ENCODE measurements at regions not wholly inside any gene's neighbourhood (a gene's known extent, or its start where the extent isn't known, plus 50 kb on each side); places are given as distances from the start of the nearest gene placed in this dataset.

DNA sequence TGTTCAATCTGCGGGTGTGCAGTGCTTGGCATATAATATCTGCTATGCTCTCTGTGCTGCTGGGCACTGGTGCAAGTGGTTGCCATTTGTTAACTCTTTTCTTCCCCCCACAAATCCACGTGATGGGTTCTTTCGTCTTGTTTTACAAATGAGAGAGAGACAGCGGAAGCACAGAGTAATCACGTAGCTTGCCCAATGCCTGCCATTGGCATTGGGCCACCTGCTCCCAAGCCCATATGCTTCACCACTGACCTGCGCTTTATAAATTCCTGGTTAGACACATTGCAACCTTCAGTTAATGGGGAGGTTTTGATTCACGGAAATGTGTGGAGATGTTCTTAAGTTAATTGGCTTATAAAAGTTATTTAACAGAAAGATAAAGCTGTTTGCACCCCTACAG, 194.8 kb upstream of the ADAMTS16 start:
- H3K36me3 Mint-ChIP-seq = no peaks in the 10 kb centered on the region
- ATAC-seq = no peak

DNA sequence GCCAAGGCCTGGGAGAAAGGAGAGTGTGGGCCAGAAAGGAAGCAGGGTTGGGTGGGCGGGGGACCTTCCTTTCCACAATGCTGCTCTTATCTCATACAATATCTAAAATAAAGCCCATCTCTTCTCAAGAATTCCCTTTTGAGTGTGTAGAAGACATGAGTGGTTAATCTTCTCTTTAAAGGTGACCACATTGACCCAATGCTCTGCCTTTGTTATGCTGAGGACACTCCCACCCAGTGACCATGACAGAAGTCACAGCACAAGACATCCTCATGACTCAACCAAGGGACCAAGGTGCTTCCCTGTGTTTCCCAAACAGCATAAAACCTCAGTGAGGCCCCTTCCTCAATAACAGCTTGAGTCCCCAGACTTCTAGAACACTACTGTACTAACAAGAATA, 193.0 kb upstream of the ADAMTS16 start:
- ATAC-seq = no peak
- H3K36me3 Mint-ChIP-seq = no peaks in the 10 kb centered on the region
- H3K27ac Mint-ChIP-seq = no peak overlapping the region
- peaks cover 0 to 6% of the 10 kb centered on the region in 2 donors for H3K9me3 Mint-ChIP-seq
- no peak for DNase-seq (ENCODE audit: low spot score in 2 of 2)

More for the DNA sequence above, 194.8 kb upstream of the ADAMTS16 start:
- Mint-ChIP-seq H3K9me3 (peaks cover 0 to 6% of the 10 kb centered on the region in 2 donors), H3K27ac (no peak overlapping the region)
- DNase-seq (ENCODE audit: low spot score in 2 of 2) = no peak

DNA sequence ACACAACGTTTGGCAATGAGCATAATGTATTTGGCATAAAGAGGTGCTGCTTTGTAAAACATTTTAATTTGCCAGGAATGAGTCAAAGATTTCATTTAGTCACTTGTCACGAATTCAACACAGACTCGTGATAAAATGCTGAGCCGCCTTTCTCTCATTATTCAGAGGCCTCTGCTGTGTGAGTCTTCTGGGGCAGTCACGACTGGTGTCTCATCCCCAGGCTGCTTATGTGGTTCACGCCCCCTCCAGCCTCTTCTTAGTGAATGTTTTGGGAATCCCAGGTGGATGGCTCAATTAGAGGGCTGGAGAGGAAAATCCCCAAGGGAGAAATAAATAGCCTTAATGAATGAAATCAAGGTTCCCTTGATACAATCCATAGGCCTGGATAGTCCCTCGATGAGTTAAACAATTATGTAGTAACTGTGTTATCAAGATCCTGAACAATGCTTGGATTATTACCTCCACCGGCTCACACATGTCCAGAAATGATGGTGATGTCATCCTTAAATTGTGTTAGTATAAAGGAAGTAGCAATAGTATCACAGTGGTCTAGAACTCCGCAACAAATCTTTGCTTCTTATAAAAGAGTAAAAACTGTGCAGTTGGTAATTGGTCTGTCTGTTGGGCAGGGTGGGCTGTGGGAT, 192.1 kb upstream of the ADAMTS16 start:
- Mint-ChIP-seq H3K36me3 (no peaks in the 10 kb centered on the region), H3K27ac (no peak overlapping the region), H3K9me3 (peaks cover 0 to 6% of the 10 kb centered on the region in 2 donors)
- DNase-seq (ENCODE audit: low spot score in 2 of 2) (no peak), ATAC-seq (no peak)

DNA sequence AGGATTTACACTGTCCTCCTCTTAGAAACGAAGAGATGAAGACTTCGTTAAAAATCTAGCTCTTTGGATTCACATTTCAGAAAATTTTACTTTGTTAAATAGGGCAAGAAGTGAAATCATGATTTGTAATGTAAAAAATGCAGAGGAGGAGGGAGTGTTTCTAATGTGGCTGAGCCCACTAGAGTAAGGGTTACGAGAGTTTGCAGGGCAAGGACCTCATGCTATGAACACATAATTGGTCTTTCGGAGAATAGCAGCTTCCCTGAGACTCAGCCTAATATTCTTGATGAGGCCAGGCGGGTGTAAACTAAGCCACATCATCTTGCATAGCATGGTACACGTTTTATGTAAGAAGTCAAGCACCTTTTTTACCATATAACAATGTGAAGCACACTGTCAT, 191.0 kb upstream of the ADAMTS16 start:
- Mint-ChIP-seq H3K36me3 (no peaks in the 10 kb centered on the region), H3K27ac (no peak overlapping the region), H3K9me3 (peaks cover 0 to 6% of the 10 kb centered on the region in 2 donors)
- no peak for DNase-seq (ENCODE audit: low spot score in 2 of 2)
- no peak for ATAC-seq

DNA sequence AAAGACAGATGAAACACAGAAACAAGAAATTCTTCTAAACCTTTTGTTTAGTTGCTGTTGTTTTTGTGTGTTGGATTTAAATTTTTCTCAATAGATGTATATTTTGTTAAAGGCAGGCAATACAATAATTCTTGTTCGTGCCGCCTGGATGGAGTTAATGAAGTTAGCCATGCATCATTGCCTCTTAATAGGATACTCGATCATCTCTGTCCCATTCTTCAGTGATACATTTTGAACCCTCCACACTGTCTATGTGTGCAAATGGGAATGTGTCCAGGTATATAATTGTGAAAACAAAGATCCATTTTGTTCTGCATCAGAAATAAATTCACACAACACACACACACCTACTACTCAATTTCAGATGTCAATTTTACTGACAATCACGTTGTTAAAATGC, 186.6 kb upstream of the ADAMTS16 start:
- H3K36me3 Mint-ChIP-seq = no peaks in the 10 kb centered on the region
- DNase-seq (ENCODE audit: low spot score in 2 of 2) = no peak
- ATAC-seq = no peak
- no peak overlapping the region for H3K27ac Mint-ChIP-seq
- peaks cover 5% of the 10 kb centered on the region in 2 donors for H3K9me3 Mint-ChIP-seq

DNA sequence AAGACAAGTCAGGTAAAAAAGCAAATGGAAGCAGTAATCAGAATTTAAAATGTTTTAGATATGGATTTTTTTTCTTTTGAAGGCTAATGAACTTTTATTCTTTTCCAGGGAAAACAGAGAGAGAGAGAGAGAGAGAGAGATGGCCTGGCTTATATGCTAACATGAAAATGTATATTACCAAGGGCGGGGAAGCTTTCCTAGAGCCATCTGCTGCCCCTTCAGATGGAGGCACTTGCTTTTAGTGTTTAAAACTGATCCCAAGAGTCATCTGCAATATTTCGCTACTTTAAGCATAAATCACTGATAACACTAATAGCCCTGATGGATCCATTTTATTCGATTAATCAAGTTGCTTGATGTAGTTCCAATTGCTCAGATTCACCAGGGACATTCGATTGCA, 186.1 kb upstream of the ADAMTS16 start:
- ATAC-seq = no peak
- Mint-ChIP-seq H3K36me3 (no peaks in the 10 kb centered on the region), H3K27ac (no peak overlapping the region), H3K9me3 (peaks cover 5% of the 10 kb centered on the region in 2 donors)
- DNase-seq (ENCODE audit: low spot score in 2 of 2) = no peak

DNA sequence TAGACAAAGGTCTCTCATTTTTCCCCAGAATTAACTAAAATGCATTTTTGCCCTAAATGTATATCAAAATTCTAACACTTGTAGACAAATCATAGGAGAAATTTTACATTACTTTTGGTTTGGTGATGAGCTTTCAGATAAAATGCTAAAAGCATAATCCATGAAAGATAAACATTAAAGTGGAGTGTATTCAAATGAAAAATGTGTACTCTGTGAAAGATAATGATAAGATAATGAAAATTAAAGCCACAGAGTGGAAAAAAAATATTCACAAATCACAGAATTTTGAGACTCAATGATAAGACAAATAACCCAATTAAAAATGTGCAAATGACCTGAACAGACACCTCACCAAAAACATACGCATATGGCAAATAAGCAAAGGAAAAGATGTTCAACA, 176.9 kb upstream of the ADAMTS16 start:
- Mint-ChIP-seq H3K27ac (no peak overlapping the region), H3K9me3 (peaks cover 0 to 13% of the 10 kb centered on the region in 2 donors), H3K36me3 (no peaks in the 10 kb centered on the region)
- DNase-seq (ENCODE audit: low spot score in 2 of 2) (no peak), ATAC-seq (no peak)

DNA sequence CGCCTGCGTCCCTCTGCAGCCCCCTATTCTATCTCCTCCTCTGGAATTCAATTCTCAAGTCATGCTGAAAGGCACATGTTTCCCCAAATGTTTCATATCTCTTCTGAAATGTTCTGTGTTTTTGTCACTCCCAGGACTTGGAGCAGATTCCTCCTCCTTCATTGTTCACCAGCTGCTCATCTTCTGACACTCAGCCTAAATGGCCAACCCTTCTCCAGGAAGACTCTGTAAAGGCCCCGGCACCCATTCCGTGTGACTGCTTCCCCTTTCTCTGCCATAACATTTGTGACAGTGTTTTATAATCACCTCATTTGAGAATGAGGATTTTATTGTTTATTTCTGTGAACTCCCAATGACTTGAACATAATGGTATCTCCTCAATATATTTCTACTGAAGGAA, 170.8 kb upstream of the ADAMTS16 start:
- H3K27ac Mint-ChIP-seq = no peak overlapping the region
- H3K36me3 Mint-ChIP-seq = no peaks in the 10 kb centered on the region
- peaks cover 7 to 16% of the 10 kb centered on the region in 2 donors for H3K9me3 Mint-ChIP-seq
- ATAC-seq = no peak
- no peak for DNase-seq (ENCODE audit: low spot score in 2 of 2)

DNA sequence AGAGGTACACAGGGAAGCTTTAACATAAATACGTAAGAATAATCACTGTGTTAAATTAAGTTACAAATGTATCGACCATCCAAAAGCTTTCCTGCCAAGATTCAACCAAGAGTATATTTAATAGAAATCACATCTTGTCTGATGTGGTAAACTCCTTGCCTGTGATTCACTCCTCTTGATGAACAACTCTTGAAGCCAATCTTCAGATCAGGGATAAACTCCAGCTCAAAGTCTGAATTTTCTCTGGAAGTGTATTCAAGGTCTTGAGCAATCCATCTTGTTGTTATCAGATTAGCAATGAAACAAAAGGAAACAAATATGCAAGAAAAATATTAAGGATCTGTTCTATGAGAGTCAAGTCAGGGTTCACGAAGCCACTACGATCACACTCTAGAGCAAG, 170.0 kb upstream of the ADAMTS16 start:
- no peak for ATAC-seq
- H3K27ac Mint-ChIP-seq = no peak overlapping the region
- no peaks in the 10 kb centered on the region for H3K36me3 Mint-ChIP-seq
- DNase-seq (ENCODE audit: low spot score in 2 of 2) = no peak
- peaks cover 7 to 16% of the 10 kb centered on the region in 2 donors for H3K9me3 Mint-ChIP-seq

DNA sequence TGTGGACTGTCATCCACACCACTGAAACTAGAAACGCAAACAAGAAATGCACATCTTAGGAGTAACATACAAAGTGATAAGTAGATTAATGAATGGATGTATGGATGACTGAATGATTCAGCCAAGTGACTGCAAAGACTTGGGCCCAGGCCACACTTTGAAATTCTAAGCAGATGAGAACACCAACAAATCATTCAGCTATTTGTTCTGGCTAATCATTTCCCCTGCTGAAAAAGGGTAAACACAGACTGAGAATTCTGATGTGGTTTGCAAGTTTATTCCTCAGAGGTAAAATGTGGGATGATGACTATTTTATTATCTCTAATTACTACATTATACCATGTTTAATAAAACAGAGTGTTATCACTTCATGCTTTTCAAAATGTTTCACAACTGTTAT, 163.2 kb upstream of the ADAMTS16 start:
- DNase-seq (ENCODE audit: low spot score in 2 of 2) = no peak
- no peaks in the 10 kb centered on the region for H3K36me3 Mint-ChIP-seq
- H3K27ac Mint-ChIP-seq = no peak overlapping the region
- no peak for ATAC-seq
- H3K9me3 Mint-ChIP-seq = peaks cover 0 to 9% of the 10 kb centered on the region in 2 donors

DNA sequence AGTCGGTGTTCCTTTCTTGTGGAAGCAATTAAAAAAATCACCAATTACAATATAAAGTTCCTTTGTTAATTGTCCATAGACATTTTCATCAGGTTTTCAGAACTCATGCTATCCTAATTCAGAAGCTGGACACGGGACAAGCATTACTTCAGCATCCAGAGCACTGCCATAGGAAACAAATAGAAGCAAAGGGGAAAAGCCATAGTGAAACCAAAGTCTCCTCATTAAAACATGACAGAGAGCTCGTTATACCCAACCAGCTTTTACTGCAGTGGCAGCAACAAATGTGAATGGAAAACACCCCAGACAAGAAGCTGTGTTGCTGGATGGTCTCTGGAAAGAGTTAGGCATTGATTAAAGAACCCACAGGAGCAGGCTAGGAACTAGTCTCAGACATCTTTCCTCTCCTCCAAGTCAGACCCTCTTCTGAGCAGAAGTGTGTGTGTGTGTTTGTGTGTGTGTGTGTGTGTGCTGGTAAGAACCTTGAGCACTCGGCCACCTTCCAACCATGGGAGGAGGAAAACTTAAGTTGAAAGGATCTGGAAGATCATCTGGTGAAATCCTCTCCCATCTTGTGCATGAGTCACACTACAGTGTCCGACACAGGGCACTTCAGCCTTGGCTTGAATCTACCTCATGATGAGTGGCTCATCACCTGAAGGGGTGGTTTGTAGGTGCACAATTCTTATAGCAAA, 162.6 kb upstream of the ADAMTS16 start:
- Mint-ChIP-seq H3K9me3 (peaks cover 0 to 9% of the 10 kb centered on the region in 2 donors), H3K36me3 (no peaks in the 10 kb centered on the region), H3K27ac (no peak overlapping the region)
- ATAC-seq = no peak
- no peak for DNase-seq (ENCODE audit: low spot score in 2 of 2)

DNA sequence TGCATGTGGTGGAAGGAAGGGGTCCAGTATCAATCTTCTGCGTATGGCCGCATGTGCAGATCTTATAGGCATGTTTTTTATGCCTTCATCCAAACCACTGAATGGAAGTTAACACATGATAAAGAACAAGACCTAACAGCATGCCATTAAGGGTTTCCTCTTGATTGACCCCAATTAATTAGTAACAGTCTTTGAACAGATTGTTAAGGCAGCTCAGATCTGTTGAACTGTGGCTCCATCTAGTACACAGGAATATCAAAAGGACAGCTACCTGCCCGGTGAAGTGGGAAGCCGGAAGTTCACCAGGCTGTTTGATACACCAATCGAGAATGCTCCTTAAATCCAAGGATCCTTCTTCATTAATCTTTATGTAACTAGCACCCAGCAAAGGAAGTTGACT, 159.9 kb upstream of the ADAMTS16 start:
- Mint-ChIP-seq H3K9me3 (no peaks in the 10 kb centered on the region), H3K27ac (no peak overlapping the region), H3K36me3 (no peaks in the 10 kb centered on the region)
- ATAC-seq (no peak), DNase-seq (ENCODE audit: low spot score in 2 of 2) (no peak)

DNA sequence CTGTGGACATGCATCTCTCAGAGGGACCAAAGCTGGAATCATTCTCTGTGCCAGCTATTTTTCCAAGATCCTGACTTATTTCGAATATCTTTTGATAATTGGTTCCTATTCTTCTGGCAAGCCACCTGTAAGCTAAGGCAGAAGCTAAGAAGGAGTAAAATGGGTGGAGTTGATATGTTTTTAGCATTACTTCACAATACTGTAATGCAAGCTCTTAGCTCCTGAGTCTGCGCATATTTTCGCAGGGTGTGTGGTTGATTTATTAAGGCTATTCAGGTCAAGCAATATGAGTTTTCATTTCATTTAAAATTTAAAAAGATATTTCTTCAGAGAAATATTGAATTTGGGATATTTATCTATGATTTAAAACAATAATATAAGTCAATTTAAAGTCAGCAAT, 158.5 kb upstream of the ADAMTS16 start:
- DNase-seq (ENCODE audit: low spot score in 2 of 2) (no peak), ATAC-seq (no peak)
- Mint-ChIP-seq H3K27ac (no peak overlapping the region), H3K9me3 (no peaks in the 10 kb centered on the region), H3K36me3 (no peaks in the 10 kb centered on the region)

DNA sequence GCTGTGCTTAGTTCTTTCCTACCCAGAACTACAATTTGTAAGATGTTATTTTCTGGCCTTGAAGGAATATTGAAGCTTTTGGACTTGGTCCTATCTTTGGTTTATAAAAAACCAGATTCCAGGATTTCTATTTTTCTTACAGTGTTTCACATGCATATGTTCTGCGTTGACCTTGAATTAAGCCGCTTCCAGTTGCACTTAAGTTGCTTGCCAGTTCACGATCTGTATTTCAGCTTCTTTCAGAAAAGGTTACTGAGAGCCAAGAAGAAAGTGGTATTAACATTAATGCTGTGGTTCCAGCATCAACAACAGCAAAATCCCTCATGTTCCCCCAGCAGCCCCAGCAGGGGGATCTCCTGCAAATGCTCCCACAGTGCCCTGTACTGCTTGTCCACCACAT, 156.4 kb upstream of the ADAMTS16 start:
- no peak for DNase-seq (ENCODE audit: low spot score in 2 of 2)
- H3K36me3 Mint-ChIP-seq = no peaks in the 10 kb centered on the region

DNA sequence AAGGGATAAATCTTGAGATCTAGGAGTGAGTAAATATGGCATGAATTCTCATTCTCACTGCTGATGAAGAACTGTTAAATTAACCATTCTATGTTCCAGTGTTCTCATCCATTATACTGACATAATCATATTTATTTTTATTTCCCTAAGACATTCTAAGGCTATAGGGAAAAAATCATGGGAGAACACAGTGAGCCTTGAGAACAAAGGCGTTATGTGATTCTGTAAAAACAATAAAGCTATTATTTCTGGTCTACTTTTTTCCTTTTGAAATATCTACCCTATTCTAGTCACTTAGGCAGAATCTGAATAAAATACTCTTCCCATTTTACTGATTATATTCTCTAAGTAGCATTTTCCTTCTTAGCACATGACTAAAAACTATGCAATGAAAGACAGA, 155.7 kb upstream of the ADAMTS16 start:
- ATAC-seq = no peak
- peaks cover 5 to 7% of the 10 kb centered on the region in 2 donors for H3K9me3 Mint-ChIP-seq
- DNase-seq (ENCODE audit: low spot score in 2 of 2) = no peak
- no peak overlapping the region for H3K27ac Mint-ChIP-seq
- no peaks in the 10 kb centered on the region for H3K36me3 Mint-ChIP-seq

More for the DNA sequence above, 156.4 kb upstream of the ADAMTS16 start:
- no peak for ATAC-seq
- Mint-ChIP-seq H3K9me3 (peaks cover 5 to 7% of the 10 kb centered on the region in 2 donors), H3K27ac (no peak overlapping the region)

DNA sequence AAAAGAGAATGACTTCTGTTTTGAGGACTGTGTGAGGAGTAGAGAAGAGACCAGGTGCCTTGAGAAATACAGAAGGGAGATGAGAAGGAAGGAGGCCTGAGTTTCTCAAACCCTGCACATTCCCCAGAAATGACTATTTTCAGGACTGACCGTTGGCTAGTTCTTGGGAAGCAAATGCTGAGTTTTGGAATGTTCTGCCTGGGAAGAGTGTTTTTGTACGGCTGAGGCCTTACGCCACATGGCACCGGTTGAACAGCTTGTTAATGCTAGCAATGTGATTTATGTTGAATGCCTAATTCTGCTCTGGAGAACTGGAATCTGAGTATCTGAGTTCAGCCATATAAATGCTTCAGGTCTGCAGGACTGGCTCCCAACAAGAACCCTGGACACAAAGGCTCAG, 152.7 kb upstream of the ADAMTS16 start:
- no peak for ATAC-seq
- H3K27ac Mint-ChIP-seq = no peak overlapping the region

DNA sequence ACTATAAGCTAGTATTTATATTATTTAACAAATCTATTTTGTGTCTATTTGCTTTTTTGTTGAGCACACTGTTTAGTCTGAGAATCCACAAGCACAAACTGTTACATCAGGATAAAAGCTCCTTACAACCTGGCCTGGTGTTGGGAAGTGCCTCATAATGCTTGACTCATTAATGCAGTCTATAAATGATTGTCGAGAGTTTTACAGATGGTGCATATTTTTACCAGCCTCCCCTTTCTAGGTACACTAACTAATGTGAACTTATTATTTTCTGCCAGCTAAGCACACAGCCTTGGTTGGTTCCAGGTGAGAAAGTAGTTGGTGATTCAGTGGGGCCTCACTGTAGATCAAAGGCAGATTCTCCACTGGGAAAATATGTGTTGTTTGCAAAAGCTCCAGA, 151.0 kb upstream of the ADAMTS16 start:
- ATAC-seq (no peak), DNase-seq (ENCODE audit: low spot score in 2 of 2) (no peak)
- peaks cover 5 to 17% of the 10 kb centered on the region in 2 donors for H3K9me3 Mint-ChIP-seq
- H3K36me3 Mint-ChIP-seq = no peaks in the 10 kb centered on the region
- no peak overlapping the region for H3K27ac Mint-ChIP-seq

More for the DNA sequence above, 152.7 kb upstream of the ADAMTS16 start:
- H3K9me3 Mint-ChIP-seq = peaks cover 5 to 13% of the 10 kb centered on the region in 2 donors
- no peaks in the 10 kb centered on the region for H3K36me3 Mint-ChIP-seq
- DNase-seq (ENCODE audit: low spot score in 2 of 2) = no peak

DNA sequence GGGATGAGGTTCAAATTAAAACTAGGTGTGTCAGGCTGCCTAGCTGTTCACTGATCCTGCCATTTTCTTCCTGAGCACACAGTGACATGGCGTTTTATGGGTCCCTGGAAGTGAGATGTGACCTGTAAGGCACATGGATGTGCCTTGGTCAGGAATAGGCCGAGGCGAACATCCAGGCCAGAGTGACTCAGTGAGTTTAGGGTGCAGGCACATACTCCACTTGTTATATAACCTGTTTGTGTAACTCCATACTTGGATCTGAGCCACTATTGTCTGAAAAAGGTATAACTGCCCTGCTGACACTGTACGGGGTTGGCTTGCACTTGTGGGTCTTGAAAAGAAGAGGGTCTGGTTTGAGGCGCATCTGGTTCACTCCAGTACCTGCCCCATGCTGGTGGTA, 150.1 kb upstream of the ADAMTS16 start:
- no peak overlapping the region for H3K27ac Mint-ChIP-seq
- ATAC-seq = no peak
- no peak for DNase-seq (ENCODE audit: low spot score in 2 of 2)
- peaks cover 5 to 17% of the 10 kb centered on the region in 2 donors for H3K9me3 Mint-ChIP-seq
- H3K36me3 Mint-ChIP-seq = no peaks in the 10 kb centered on the region

Data from activated naive CD4-positive, alpha-beta T cell treated with anti-CD3 and anti-CD28 coated beads, Interleukin-2, amount 50 U/mL, for 72 hours (primary cell).